RWPE2 (cell line): ENCODE measurements at regions not wholly inside any gene's neighbourhood (a gene's known extent, or its start where the extent isn't known, plus 50 kb on each side); places are given as distances from the start of the nearest gene placed in this dataset.

ENCODE experiments used
- ATAC-seq: fragments of 200-7000 bp; cut with Tn5 transposase; 3 replicates; pipeline ENCODE4 v1.9.1; 2021; ENCODE audit warnings: low read depth
- DNase-seq: peaks from one replicate; pipeline ENCODE4 v3.0.0-alpha.2; 2020; ENCODE audit warnings: low spot score
- H3K27ac ChIP-seq: fragments of 450-650 bp; 2 replicates; pipeline ENCODE4 v1.5.1; 2017; ENCODE audit warnings: mild to moderate bottlenecking; ENCODE audit not compliant: poor library complexity, severe bottlenecking
- H3K27me3 ChIP-seq: fragments of 250-450 bp; sonication (Bioruptor Pico); 2 replicates; pipeline ENCODE4 v1.5.1; 2021; ENCODE audit warnings: mild to moderate bottlenecking, moderate library complexity; ENCODE audit not compliant: insufficient read depth, poor library complexity, severe bottlenecking
- H3K36me3 ChIP-seq: fragments of 250-450 bp; sonication (Bioruptor Pico); 2 replicates; pipeline ENCODE4 v1.5.1; 2020; ENCODE audit warnings: low read depth, mild to moderate bottlenecking, moderate library complexity
- H3K4me1 ChIP-seq: fragments of 250-450 bp; sonication (Bioruptor Pico); 2 replicates; pipeline ENCODE4 v1.5.1; 2021; ENCODE audit warnings: mild to moderate bottlenecking, moderate library complexity; ENCODE audit not compliant: insufficient read depth, poor library complexity, severe bottlenecking
- H3K4me3 ChIP-seq: fragments of 250-450 bp; sonication (Bioruptor Pico); 2 replicates; pipeline ENCODE4 v1.5.1; 2021; ENCODE audit warnings: mild to moderate bottlenecking, moderate library complexity; ENCODE audit not compliant: severe bottlenecking
- H3K9me3 ChIP-seq: fragments of 250-450 bp; sonication (Bioruptor Pico); 2 replicates; pipeline ENCODE4 v1.5.1; 2021; ENCODE audit warnings: mild to moderate bottlenecking, moderate library complexity; ENCODE audit not compliant: severe bottlenecking
- CTCF ChIP-seq: fragments of 450-650 bp; IDR thresholded peaks from one replicate; pipeline ENCODE4 v1.5.1; 2017; ENCODE audit warnings: mild to moderate bottlenecking, moderate library complexity; ENCODE audit not compliant: poor library complexity, severe bottlenecking

- no peak for TF ChIP-seq CTCF
- DNase-seq: no peak
- Histone ChIP-seq H3K9me3 (no peaks in the 10 kb centered on the region), H3K27me3 (no peaks in the 10 kb centered on the region), H3K4me3 (no peak overlapping the region), H3K4me1 (no peaks in the 10 kb centered on the region), H3K36me3 (no peaks in the 10 kb centered on the region), H3K27ac (no peak overlapping the region)
- ATAC-seq: no peak
Measured at GRCh38 chr1:70571191-70571590, 160.1 kb downstream of the CTH start.

GRCh38 chr1:70573317-70573843 is 162.3 kb downstream of the CTH start:
- no peak overlapping the region for H3K27ac ChIP-seq
- no peak for ATAC-seq
- H3K9me3 ChIP-seq: no peaks in the 10 kb centered on the region
- TF ChIP-seq CTCF: no peak
- H3K4me1 ChIP-seq: no peaks in the 10 kb centered on the region
- no peaks in the 10 kb centered on the region for H3K36me3 ChIP-seq
- DNase-seq: no peak
- H3K4me3 ChIP-seq: no peak overlapping the region
- H3K27me3 ChIP-seq: no peaks in the 10 kb centered on the region

GRCh38 chr1:70581661-70582060 is 170.6 kb downstream of the CTH start:
- no peaks in the 10 kb centered on the region for H3K27me3 ChIP-seq
- no peak for ATAC-seq
- H3K4me1 ChIP-seq: no peaks in the 10 kb centered on the region
- no peak overlapping the region for H3K4me3 ChIP-seq
- no peak overlapping the region for H3K27ac ChIP-seq
- DNase-seq: no peak
- no peaks in the 10 kb centered on the region for H3K36me3 ChIP-seq
- no peaks in the 10 kb centered on the region for H3K9me3 ChIP-seq
- no peak for TF ChIP-seq CTCF

- peaks cover 17% of the 10 kb centered on the region for H3K27me3 ChIP-seq
- H3K9me3 ChIP-seq: no peaks in the 10 kb centered on the region
- no peak overlapping the region for H3K4me3 ChIP-seq
- no peaks in the 10 kb centered on the region for H3K4me1 ChIP-seq
- DNase-seq (no peak), ATAC-seq (no peak)
- H3K27ac ChIP-seq: no peak overlapping the region
- TF ChIP-seq CTCF: no peak
- no peaks in the 10 kb centered on the region for H3K36me3 ChIP-seq
Measured at GRCh38 chr1:70583522-70583921, 172.5 kb downstream of the CTH start.

GRCh38 chr1:70586046-70586445 is 175.0 kb downstream of the CTH start:
- no peak overlapping the region for H3K27ac ChIP-seq
- no peaks in the 10 kb centered on the region for H3K9me3 ChIP-seq
- TF ChIP-seq CTCF: no peak
- H3K4me1 ChIP-seq: no peaks in the 10 kb centered on the region
- no peak for ATAC-seq
- no peaks in the 10 kb centered on the region for H3K36me3 ChIP-seq
- DNase-seq: no peak
- peaks cover 20% of the 10 kb centered on the region for H3K27me3 ChIP-seq
- H3K4me3 ChIP-seq: no peak overlapping the region
